ENCODE measurements at regions not wholly inside any gene's neighbourhood (a gene's known extent, or its start where the extent isn't known, plus 50 kb on each side); places are given as distances from the start of the nearest gene placed in this dataset.

DNA sequence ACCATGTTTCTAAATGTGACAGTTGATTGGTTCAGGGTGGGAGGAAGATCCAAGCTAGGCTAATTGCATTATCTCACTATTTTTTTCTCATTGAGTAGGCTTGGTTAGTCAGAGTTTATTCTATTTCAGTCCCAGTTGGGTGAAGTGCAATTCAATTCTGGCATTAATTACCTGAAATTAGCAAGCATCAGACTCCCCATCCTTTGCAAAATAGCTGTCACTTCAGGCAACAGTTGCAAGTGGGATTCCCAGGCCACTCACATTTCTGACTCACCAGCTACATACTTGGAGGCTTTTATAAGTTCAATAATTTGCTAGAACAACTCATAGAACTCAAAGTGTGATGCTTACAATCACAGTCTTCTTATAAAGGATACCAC is 155.8 kb upstream of the HAND2 start:
- TF ChIP-seq, protein P1, sequence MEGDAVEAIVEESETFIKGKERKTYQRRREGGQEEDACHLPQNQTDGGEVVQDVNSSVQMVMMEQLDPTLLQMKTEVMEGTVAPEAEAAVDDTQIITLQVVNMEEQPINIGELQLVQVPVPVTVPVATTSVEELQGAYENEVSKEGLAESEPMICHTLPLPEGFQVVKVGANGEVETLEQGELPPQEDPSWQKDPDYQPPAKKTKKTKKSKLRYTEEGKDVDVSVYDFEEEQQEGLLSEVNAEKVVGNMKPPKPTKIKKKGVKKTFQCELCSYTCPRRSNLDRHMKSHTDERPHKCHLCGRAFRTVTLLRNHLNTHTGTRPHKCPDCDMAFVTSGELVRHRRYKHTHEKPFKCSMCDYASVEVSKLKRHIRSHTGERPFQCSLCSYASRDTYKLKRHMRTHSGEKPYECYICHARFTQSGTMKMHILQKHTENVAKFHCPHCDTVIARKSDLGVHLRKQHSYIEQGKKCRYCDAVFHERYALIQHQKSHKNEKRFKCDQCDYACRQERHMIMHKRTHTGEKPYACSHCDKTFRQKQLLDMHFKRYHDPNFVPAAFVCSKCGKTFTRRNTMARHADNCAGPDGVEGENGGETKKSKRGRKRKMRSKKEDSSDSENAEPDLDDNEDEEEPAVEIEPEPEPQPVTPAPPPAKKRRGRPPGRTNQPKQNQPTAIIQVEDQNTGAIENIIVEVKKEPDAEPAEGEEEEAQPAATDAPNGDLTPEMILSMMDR (IDR thresholded peaks at IDR 0.05), result no peak
- TF ChIP-seq POLR2A (IDR thresholded peaks at IDR 0.05), result no peak
